DMS53 (cell line): ENCODE measurements at regions not wholly inside any gene's neighbourhood (a gene's known extent, or its start where the extent isn't known, plus 50 kb on each side); places are given as distances from the start of the nearest gene placed in this dataset.

Experiments used
- DNase-seq: peaks from one replicate; lab custom pipeline; 2025; lab: John Stamatoyannopoulos, UW

DNA sequence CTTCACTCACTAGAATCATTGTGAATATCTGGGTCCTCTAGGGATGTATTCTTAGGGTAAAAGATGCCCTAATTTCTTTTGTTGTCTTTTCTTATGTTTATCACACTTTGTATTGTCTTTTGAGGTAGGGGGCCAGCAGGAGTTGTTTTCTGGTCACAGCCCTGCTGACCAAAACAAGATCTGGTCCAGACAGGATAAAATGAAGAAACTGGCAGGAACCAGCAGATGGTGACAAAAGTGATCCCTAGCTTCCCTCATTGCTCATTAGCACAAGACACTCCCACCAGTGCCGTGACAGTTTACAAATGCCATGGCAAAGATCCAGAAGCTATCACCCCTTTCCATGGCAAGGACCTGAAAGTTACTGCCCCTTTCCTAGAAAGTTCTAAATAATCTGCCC, 81.7 kb upstream of the CCDC85A start:
- no peak for DNase-seq

GRCh38 chr2:56102866-56103265, 80.9 kb upstream of the CCDC85A start:
- no peak for DNase-seq

DNA sequence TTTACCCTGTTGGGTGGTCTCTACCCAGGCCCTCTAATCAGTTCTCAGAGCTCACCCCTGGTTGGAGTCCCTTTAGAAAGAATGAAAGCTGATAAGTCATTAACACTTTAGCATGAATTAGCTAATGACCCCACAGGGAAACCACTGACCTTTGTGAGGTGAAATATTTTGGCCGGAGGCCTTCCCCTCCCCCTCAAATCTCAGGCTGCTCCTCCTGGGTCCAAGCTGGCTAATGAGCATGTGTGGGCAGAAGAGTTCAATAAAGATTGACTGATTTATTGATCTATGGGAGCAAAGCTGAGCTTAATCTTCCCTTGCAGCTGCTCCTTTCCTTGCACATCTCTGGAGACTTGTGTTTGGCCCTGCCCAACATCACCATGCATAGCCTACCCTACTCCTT, 78.8 kb upstream of the CCDC85A start:
- no peak for DNase-seq

- no peak for DNase-seq
These were observed 76.1 kb upstream of the CCDC85A start for GRCh38 chr2:56107502-56108220.

GRCh38 chr2:56108806-56109205, 75.0 kb upstream of the CCDC85A start:
- peak; percentile 24 for DNase-seq

DNA sequence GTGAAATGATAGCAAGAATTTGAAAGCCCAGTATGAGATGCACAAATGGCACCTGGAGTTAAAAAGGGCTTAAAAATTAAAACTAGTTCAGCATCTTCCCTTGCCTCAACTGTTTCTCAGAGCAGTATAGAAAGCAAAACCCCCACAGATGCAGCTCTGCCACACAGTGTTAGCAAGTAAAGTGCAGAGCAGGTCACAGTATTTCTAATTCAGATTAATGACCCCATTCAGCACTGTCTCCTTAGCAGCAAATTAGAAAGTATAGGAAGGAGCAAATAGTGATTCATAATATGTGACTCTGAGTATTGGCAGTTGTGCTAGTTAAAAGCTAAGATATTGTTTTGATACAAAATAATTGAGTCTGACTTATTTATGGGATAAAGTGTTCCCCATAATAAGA, 73.8 kb upstream of the CCDC85A start:
- DNase-seq, result no peak

- no peak for DNase-seq
These were observed 70.3 kb upstream of the CCDC85A start for GRCh38 chr2:56113382-56113975.

DNA sequence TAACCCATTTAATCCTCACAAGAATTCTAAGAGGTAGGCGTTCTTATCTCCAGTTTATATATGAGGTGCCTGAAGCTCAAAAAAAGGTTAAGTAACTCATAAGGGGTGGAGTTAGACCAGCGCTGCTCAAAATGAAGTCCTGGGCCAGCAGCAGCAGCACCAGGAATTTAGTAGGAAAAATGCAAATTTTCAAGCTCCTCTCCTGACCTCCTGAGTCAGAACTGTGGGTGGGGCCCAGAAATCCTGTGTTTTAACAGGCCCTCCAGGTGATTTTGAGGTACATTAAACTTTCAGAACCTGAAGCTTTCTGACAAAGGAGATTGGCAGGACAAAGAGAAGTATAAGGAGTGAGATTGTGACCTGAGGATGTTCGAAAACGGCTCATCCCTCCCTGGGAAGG, 66.0 kb upstream of the CCDC85A start:
- DNase-seq, result no peak

GRCh38 chr2:56118474-56118873, 65.3 kb upstream of the CCDC85A start:
- DNase-seq, result no peak

DNA sequence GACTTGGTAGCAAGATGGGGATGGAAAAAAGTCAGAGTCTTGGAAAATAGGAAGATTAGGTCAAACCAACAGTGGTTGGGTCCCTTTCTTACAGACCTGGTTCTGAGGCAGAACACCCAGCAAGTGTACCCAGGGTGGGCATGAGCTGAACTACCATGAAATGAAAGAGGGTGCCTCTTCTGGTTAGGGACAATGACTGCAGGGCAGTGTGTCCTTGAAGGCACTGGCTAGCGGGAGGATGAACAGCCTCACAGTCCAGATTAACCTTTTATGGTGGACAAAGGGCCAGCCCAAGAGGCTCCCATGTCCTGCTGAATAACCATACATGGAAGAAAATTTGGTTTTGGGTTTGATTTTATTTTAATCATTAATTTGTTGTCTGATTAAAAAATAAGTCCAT, 61.8 kb upstream of the CCDC85A start:
- DNase-seq, result no peak

- DNase-seq, result no peak
These were observed 60.3 kb upstream of the CCDC85A start for GRCh38 chr2:56123538-56123937.

DNA sequence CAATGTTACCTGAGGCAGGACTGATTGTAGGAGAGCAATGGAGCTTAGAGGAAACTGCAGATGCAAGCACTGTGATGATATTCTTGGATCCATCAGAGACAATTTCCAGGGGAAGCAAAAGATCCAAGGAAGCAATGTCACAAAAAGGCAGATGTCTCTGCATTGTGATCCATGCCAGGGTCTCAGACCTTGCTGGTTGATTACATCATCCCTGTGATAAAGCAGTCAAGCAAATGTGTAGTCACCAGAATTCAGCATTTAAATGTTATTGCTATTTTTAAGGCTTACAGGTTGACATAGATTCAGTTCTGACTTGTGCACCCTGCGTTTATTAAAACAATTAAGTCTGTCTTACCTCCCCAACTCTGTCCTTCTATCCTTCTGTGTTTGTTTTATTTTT, 56.8 kb upstream of the CCDC85A start:
- DNase-seq, result no peak

DNA sequence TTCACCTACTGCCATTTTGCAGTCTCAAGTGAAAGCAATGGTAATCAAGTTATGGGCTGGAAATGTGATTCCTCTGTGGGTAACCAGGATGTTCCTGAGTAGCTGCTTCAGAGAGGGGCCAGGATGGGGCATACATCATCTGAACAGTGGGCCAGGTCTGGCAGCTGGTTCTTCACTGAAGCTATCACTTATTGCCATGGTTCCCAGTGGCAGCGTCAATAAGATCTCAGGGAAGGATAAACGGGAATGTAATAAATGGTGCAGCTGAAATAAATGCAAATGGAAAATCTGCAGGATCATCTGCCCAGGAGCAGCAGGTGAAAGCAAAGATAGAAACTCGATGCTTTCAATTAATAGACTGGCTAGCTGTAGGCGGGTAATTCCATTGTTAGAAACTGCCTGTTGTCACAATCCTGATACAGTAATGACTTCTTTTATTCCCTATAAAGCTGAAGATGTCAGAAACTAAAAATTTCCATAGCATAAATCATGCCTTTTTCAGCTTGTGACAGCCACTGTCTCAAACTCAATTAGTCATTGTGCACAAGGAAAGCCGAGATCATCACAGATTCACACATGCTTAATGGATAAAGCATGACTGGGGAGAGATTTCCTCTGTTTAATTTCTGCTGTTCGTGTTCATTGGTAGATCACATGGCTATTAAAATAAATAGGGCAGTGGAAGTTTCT, 56.2 kb upstream of the CCDC85A start:
- DNase-seq, result no peak

DNA sequence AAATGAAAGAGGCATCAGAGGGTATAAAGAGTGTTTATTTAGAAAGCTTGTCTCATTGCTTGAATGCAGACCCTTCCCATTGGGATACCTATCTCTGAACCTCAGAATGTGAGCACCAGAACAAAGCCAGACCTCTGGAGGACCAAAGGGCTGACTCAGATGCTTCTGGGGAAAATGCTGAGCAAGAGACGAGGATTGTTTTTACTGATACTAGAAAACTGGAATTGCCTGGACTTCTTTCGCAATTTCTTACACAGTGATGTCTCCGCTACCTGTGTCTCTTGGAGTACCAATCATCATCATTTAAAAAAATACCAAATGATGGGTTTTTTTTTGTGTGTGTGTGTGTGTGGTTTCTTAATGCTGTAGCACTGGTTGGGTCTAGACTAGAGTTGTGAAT, 55.6 kb upstream of the CCDC85A start:
- DNase-seq, result no peak

DNA sequence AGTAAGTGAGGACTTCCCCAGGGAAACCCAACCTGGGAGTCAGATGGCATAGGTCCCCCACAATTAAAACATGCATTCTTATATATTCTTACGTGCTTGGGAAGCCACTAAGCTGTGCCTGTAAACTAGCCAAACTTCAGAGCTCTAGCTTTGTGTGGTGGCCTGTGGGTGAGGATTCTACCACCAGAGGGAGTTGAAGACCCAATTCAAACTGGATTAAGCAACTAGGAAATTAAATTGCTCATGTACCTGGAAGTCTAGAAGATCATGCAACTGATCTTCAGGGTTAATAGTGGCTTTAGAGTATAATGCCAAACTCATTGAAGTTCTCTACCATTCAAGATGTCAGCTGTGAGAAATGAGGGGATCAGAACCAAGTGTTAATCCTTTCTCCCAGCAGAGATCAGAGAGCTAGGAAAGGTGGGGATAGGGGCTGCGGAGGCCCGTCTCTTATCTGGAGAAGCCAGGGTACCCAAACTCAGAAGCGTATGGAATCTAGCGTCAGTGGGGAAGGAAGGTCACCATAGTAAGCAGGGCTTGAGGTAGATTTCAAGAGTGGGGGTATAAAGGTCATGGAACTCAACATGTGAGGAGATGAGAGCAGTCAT, 53.2 kb upstream of the CCDC85A start:
- DNase-seq, result peak; percentile 53

DNA sequence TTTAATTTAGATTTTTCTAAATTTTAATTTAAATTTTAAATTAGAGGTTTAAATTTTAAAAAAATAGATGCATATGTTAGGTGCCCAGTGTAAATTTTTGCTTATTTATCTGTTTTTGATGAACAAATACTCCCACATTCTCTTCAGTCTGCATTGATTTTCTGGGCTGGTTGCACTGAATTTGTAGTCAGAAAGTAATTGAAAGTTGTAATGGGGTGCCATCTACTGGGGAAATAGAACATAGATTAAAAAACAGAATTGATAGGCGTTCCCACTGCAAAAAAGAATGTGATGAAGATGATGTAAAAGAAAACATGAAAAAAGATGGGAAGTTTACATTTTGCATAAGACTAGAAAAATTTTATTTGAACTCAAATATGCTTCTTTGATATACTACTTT, 51.7 kb upstream of the CCDC85A start:
- peak; percentile 73 for DNase-seq

DNA sequence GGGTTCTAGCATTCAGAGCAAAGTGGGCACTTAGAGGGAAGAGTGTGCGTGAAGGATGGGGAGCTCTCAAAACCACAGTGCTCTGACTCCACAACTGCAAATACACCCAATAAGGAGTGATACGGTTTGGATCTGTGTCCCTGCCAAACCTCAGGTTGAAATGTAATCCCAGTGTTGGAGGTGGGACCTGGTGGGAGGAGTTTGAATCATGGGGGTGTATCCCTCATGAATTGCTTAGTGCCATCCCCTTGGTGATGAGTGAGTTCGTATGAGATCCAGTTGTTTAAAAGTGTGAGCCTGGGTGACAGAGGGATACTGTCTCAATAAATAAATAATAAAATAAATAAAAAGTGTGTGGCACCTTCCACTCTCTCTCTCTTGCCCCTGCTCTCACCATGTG, 50.3 kb upstream of the CCDC85A start:
- no peak for DNase-seq

DNA sequence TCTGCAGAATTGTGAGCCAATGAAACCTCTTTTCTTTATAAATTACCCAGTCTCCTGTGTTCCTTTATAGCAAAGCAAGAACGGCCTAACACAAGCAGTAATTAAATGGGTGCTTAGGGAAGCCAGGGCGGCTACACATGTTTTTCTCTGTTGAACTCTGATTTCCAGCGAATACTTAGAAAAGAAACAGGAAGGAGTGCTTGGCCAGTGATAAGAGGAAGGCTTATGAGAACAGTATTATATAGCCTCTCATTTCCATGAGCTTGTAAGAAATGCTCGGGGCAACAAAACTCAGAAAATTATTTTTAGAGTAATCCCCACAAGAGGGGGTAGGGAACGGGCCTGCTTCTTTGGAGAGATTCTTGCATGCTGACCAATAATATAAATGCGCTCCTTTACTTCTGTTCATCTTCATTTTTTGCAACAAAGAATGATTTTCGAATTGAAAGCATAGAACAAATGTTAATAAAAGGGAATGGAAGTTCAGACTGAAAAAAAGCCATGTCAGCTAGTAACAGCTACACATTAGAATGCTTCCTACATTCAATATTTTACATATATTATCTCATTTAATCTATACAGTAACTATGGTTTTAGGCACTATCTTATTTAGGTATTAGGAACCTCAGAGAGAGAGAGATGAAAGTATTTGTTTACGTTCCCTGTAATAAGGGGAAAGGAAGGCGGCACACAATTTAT, 49.7 kb upstream of the CCDC85A start:
- no peak for DNase-seq
